HTR-8/SVneo (cell line): ENCODE measurements at regions not wholly inside any gene's neighbourhood (a gene's known extent, or its start where the extent isn't known, plus 50 kb on each side); places are given as distances from the start of the nearest gene placed in this dataset.
"Not testable (repeated sequence)": the region's sequence is repeated elsewhere in the genome, so short reads cannot be mapped to it uniquely, and the experiment has no call there.

Source experiments
- DNase-seq: peaks from one replicate; pipeline ENCODE4 v3.0.0; 2011; ENCODE audit warnings: low spot score, mixed read lengths; ENCODE audit not compliant: insufficient read length
- FAIRE-seq: peaks from 2 replicates; lab custom pipeline; 2011; peaks lifted over from hg19 to GRCh38; lab: Jason Lieb, UNC

- DNase-seq: no peak
- FAIRE-seq: no peak
Observed at GRCh38 chr2:114127372-114127771, 237.5 kb downstream of the ACTR3 start.

DNA sequence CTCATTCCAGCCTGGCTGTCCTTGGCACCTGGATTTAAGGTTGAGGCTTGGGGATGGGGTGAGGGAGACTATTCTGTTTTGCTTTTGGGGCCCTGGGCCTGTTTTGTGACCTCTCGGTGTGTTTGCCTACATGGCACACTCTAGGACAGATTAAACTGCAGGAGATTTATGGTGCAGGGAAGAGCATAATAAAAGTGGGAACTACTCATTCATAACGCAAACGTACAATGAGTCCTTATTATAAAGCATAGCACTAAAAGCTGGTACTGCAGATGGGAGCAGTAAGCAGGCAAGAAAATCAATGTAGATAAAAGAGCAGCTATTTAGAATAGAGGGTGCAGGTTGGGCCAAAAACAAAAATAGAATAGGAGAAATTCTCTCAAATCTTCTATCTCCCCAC, 238.4 kb downstream of the ACTR3 start:
- DNase-seq (no peak), FAIRE-seq (no peak)

DNA sequence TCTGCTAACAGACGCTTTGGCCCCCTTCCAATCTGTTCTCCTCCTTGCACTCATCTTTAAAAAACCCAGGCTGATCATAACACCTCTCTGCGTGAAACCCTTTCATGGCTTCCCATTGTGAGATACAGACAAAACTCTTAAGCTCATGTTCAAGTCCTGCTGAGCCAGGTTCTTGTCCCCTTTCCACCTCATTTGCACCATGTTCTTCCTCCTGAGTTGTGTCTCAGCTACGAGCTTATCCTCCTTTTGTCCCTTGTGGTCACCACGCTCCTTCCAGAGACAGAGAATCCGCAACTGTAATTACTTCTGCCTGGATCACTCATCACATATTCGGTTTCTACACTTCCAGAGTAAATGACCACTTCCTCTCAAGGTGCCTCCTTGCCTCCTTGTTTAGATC, 238.8 kb downstream of the ACTR3 start:
- DNase-seq: no peak
- FAIRE-seq: no peak

- FAIRE-seq, DNase-seq: not testable (repeated sequence)
Observed at GRCh38 chr2:114132050-114132449, 242.2 kb downstream of the ACTR3 start.

DNA sequence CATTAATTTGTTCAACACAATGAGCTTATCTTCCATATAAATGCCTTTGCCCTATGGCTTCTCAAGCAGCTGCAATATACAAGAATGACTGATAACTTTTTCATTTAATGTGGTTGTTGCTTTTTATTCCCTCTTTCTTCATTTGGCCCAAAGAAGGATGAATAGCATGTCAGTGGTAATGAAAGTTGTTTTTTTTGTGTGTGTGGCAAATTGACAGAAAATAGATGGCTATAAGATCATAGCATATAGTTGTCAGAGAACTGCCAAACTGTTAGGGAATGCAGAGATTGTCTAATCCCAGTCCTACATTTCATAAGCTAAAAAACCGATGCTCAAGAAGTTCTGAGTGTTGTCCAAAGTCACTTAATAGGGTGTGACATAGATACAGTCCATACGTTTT, 244.3 kb downstream of the ACTR3 start:
- FAIRE-seq: no peak
- DNase-seq: no peak

DNA sequence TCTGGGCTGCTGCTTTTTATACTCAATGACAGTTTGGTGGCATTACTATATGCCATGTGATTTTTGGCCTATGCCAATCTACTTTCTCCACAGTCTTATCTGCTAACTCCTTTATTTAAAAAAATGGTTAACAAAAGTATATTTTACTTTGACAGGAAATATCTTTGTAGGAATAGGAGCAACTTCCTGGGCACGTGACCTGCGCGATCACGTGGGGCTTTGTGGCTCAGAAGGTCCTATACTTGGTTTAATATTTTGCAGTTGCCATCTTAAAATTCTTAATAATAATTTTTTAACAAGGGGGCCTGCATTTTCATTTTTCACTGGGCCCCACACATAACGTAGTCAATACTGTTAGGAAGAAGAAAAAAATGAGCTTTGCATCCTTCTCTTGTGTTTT, 249.7 kb downstream of the ACTR3 start:
- no peak for FAIRE-seq
- no peak for DNase-seq

DNA sequence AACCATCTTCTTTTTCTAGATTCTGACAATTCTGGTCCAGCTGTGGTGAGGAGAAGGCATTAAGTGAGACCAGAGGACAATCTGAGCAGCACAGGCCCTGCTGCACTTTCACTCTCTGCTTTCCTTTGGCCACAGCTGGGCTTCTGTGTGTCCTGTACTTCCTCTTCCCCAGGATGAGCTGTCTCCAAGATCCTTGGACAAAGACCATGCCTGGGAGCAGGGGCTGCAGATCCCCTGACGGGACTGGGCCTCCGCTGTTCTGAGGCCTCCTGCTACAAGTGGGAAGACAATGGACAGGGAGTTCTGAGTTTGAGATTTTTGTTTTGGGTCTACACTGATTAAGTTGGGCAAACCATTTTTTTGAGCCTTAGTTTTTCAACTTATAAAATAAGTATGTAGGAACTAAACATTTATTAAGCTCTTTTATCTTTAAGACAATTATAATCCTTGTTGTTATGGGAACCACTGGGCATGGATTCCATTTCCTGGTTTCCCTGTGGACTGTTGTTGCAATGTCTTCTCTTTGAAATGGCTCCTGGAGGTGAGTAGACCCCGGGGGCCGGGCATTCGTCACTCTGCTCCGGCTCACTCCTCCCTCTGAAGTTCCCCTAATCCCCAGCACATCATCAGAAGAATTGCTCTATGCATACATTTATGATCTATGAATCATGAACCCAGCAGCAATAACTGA, 266.6 kb downstream of the ACTR3 start:
- no peak for FAIRE-seq

DNA sequence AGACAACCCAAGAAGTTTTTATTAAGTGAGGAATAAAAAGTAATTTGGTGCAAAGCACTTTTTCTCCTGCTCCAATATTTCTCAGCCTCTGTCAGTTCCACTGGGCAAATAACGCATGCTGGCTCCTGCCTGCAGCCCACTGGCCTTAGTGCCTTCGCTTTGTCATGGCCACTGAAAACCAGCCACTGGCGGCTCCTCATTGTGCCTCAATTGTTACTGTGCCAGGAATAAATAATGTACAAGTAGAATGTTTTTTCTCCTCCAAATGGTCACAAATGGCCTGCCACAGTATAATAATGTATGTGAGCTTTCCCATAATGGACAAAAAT, 267.1 kb downstream of the ACTR3 start:
- no peak for DNase-seq
- no peak for FAIRE-seq

More for the DNA sequence above, 266.6 kb downstream of the ACTR3 start:
- DNase-seq: no peak

DNA sequence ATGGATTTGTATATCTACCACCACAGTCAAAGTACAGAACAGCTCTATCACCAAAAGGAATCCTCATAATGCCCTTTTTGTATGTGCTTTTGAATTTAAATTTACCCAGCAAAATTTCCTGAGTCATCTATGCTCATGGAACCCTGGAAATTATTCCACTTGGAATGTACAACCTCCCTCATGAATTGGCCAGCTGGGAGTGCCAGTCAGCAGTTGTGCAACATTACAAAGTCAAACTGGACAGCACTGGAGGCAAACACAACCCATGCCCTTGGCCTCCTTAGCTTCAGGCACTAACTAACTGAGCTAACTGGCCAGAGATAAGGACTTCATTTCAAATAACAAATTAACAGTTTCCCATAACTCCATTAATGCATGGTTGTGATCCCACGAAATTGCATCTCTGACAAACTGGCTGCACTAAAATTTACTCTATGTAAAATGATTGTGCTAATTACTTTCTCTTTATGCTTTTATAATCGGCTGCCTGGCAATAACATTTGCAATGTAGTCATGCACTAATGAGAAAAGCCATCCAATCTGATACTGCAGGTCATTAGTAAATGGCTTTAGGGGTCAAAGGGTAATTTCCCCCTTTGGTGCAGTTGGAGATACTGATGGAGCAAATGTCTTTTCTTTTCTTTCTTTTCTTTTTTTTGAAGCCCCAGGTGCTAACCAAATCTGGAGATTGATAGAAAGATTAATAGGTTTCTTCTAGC, 270.5 kb downstream of the ACTR3 start:
- no peak for FAIRE-seq
- DNase-seq: no peak

GRCh38 chr2:114161371-114161770, 271.5 kb downstream of the ACTR3 start:
- DNase-seq (no peak), FAIRE-seq (no peak)

DNA sequence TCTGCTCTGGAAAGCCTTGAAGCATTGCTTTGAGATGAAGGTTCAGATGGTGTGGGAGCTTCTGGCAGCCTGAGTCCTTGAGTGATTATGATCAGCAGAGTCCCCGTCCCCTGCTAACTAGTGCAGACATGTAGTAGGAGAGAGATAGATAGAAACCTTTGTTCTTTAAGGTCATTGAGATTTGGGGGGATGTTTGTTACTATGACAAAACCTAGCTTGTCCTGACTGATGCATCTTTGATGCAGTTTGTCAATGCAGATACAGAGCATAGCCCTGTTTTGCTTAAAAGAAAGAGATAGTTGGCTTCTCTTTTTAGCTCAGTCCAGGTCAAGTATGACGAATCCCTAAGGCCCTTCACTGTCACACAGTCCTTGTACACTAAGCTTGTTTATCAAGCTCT, 274.6 kb upstream of the DPP10 start:
- no peak for FAIRE-seq

DNA sequence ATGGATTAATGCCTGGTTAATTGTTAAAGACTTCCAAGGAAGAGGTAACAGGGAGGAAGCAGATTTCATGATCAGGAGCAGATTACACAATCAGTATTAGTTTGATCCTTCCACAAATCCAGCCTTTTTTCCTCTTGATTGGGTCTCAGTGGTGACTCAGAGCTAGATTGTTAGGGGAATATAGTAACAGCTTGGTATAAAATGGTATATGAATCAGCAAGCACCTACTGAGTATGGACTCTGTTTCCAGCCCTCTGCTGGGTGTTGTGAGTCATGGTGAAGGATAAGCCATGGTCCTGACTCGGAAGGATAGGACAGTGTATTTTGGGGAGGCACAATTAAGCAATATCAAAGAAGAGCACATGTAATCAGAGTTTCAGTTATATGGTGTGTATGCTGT, 272.4 kb upstream of the DPP10 start:
- FAIRE-seq: no peak
- DNase-seq: no peak

More for the DNA sequence above, 274.6 kb upstream of the DPP10 start:
- no peak for DNase-seq

DNA sequence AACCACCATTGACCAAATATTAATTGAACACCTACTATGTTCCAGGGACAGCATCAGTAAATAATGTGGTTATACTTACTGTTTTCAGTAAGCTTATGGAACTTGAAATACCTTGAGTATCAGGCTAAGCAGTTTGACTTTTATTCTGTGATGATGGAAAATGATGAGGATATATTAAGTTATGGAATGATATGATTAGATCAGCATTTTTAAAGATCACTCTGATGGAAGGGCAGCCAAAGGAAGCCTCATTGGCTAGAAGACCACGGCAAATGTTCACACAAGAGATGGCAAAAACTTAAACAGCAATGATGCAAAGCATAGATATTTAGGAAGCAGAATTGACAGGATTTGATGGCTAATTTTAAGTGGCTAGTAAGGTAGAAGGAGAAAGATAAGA, 266.9 kb upstream of the DPP10 start:
- DNase-seq: no peak
- no peak for FAIRE-seq

GRCh38 chr2:114185501-114185900, 256.9 kb upstream of the DPP10 start:
- FAIRE-seq: no peak

GRCh38 chr2:114192362-114192761, 250.1 kb upstream of the DPP10 start:
- no peak for FAIRE-seq
- DNase-seq: peak; percentile 1

More at GRCh38 chr2:114185501-114185900, 256.9 kb upstream of the DPP10 start:
- no peak for DNase-seq

- DNase-seq: no peak
Observed at GRCh38 chr2:114201781-114202180, 240.7 kb upstream of the DPP10 start.

DNA sequence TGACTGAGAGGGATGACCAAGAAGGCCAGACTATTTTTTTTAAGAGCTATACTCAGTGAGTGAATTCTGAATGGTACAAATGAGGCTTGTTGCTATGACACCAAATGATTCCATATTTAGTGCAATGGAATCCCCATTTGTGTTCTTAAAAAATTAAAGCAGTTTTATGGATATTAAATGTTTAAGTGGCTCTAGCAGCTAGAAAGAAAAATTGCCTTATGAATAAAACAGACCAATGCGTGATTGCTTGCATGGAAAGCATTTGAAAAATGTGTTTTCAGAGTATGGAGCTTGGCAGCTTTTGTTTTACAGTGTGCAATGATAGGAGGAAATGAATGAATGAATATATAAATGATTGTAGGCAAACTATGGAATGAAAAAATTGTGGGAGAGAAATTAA, 238.8 kb upstream of the DPP10 start:
- FAIRE-seq (no peak), DNase-seq (no peak)

More at GRCh38 chr2:114201781-114202180, 240.7 kb upstream of the DPP10 start:
- FAIRE-seq: no peak

DNA sequence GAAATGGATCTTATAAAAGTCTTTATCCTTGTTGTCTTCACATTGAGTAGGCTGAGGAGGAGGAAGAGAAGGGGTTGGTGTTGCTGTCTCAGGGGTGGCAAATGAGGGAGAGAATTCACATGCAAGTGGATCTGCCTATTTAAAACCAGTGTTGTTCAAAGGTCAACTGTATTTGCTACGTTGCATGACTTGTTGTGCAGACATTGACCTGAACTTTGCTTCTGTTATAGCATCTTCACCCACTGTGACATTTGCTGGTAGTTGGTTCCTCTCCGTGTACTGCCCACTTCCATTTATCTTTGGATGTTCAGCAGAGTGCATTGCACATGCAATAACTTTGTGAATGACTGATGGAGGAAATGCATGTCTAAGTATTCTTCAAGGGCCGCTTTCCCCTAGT, 228.6 kb upstream of the DPP10 start:
- DNase-seq (no peak), FAIRE-seq (no peak)

GRCh38 chr2:114218383-114218782, 224.1 kb upstream of the DPP10 start:
- no peak for FAIRE-seq
- no peak for DNase-seq

- no peak for FAIRE-seq
- no peak for DNase-seq
Observed at GRCh38 chr2:114219456-114219855, 223.0 kb upstream of the DPP10 start.

DNA sequence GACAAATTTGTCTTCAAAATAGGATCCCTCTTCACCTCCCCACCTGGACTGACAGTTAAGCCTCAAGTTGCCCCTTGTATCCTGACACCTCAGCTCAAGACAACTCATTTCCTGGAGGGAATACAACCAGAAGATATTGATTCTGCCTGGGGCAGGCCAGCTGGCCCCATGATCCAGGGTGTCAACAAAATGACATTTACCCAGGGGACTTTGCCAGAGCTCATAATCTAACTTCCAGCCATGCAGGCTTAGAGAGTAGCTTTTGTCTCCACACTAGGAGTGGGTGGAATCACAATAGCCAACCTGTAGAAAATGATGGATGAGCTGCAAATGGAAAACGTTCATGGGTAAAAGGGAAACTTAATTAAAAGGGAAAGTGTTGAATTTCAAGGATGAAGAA, 220.1 kb upstream of the DPP10 start:
- no peak for DNase-seq
- FAIRE-seq: no peak

DNA sequence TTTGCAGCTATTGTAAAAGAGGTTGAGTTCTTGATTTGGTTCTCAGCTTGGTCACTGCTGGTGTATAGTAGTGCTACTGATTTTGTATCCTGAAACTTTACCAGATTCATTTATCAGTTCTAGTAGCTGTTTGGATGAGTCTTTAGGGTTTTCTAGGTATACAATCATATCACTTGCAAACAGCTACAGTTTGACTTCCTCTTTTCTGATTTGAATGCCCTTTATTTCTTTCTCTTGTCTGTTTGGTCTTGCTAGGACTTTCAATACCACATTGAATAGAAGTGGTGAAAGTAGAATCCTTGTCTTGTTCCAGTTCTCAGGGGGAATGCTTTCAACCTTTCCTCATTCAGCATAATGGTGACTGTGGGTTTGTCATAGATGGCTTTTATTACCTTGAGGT, 210.5 kb upstream of the DPP10 start:
- FAIRE-seq: no peak
- no peak for DNase-seq
